IMR-90 (cell line): ENCODE measurements at regions not wholly inside any gene's neighbourhood (a gene's known extent, or its start where the extent isn't known, plus 50 kb on each side); places are given as distances from the start of the nearest gene placed in this dataset.
"Not testable (repeated sequence)": the region's sequence is repeated elsewhere in the genome, so short reads cannot be mapped to it uniquely, and the experiment has no call there.

ENCODE experiments used
- ATAC-seq: fragments of 200-7000 bp; cut with Tn5 transposase; 2 replicates; pipeline ENCODE4 v1.9.1; 2020; ENCODE audit warnings: low read depth, mild to moderate bottlenecking, moderate library complexity
- BruUV-seq: library from RNA; stranded (reverse); fragments of 400-500 nt; replicated peaks from 2 replicates; lab custom pipeline; 2021; lab: Mats Ljungman, UMichigan
- CTCF ChIA-PET: fragments of 300-600 bp; formaldehyde crosslinking; extraction: SDS; loops from one replicate; lab custom pipeline; 2021; ENCODE audit warnings: antibody characterized with exemption; lab: Yijun Ruan, JAX
- POLR2A ChIA-PET: fragments of 300-600 bp; sonication (Branson Sonifier 250); formaldehyde crosslinking; loops from one replicate; lab custom pipeline; 2022; ENCODE audit warnings: antibody characterized with exemption; ENCODE audit not compliant: unreplicated experiment; lab: Charles Lee
- DNase-seq: peaks from one replicate; pipeline ENCODE4 v3.0.0; 2013
- H2AFZ ChIP-seq: replicated peaks from 2 replicates; pipeline ENCODE3; 2013; ENCODE audit warnings: low read length, mild to moderate bottlenecking; ENCODE audit not compliant: poor library complexity
- H2AK5ac ChIP-seq: 2 replicates; pipeline ENCODE4 v1.6.1; 2013; ENCODE audit warnings: low read depth, low read length, inconsistent platforms
- H2AK9ac ChIP-seq: replicated peaks from 2 replicates; pipeline ENCODE3; 2013; ENCODE audit warnings: mild to moderate bottlenecking, low read depth, low read length, moderate library complexity; ENCODE audit not compliant: poor library complexity
- H2BK120ac ChIP-seq: 2 replicates; pipeline ENCODE4 v1.6.1; 2013; ENCODE audit warnings: low read depth, low read length, inconsistent platforms
- H2BK15ac ChIP-seq: 3 replicates; pipeline ENCODE4 v1.6.1; 2013; ENCODE audit warnings: low read depth, low read length, inconsistent platforms
- H2BK20ac ChIP-seq: 2 replicates; pipeline ENCODE4 v1.6.1; 2013; ENCODE audit warnings: low read depth, mild to moderate bottlenecking, inconsistent platforms, low read length, moderate library complexity
- H2BK5ac ChIP-seq: 2 replicates; pipeline ENCODE4 v1.6.1; 2013; ENCODE audit warnings: mild to moderate bottlenecking, low read depth, low read length, inconsistent platforms; ENCODE audit not compliant: poor library complexity, severe bottlenecking
- H3K14ac ChIP-seq: replicated peaks from 2 replicates; pipeline ENCODE4 v1.6.1; 2013; ENCODE audit warnings: low read depth, low read length, inconsistent platforms
- H3K18ac ChIP-seq: 2 replicates; pipeline ENCODE4 v1.6.1; 2013; ENCODE audit warnings: low read depth, low read length, control low read depth
- H3K23ac ChIP-seq: 2 replicates; pipeline ENCODE4 v1.6.1; 2013; ENCODE audit warnings: low read depth, low read length, inconsistent platforms
- H3K27ac ChIP-seq: 2 replicates; pipeline ENCODE4 v1.5.1; 2013; ENCODE audit warnings: mild to moderate bottlenecking, control low read depth, low read length; ENCODE audit not compliant: insufficient read depth
- H3K27me3 ChIP-seq: 2 replicates; pipeline ENCODE4 v1.6.1; 2013; ENCODE audit warnings: low read length; ENCODE audit not compliant: control insufficient read depth, insufficient read depth
- H3K36me3 ChIP-seq: 2 replicates; pipeline ENCODE4 v1.6.1; 2013; ENCODE audit warnings: low read length, mixed read lengths; ENCODE audit not compliant: control insufficient read depth, insufficient read depth
- H3K4ac ChIP-seq: 2 replicates; pipeline ENCODE4 v1.6.1; 2013; ENCODE audit warnings: low read depth, low read length, inconsistent platforms
- H3K4me1 ChIP-seq: 2 replicates; pipeline ENCODE4 v1.6.1; 2013; ENCODE audit warnings: low read length, mixed read lengths; ENCODE audit not compliant: control insufficient read depth, insufficient read depth
- H3K4me2 ChIP-seq: 2 replicates; pipeline ENCODE4 v1.6.1; 2013; ENCODE audit warnings: low read depth, mild to moderate bottlenecking, control low read depth, low read length, moderate library complexity
- H3K4me3 ChIP-seq: 2 replicates; pipeline ENCODE4 v1.5.1; 2013; ENCODE audit warnings: low read depth, mild to moderate bottlenecking, control low read depth, low read length, moderate library complexity; ENCODE audit not compliant: insufficient read depth
- H3K56ac ChIP-seq: 2 replicates; pipeline ENCODE4 v1.6.1; 2013; ENCODE audit warnings: low read length, inconsistent platforms; ENCODE audit not compliant: insufficient read depth; ENCODE audit errors: extremely low read depth
- H3K79me1 ChIP-seq, 2 experiments: 2 replicates each; pipeline ENCODE4 v1.6.1; 2013; ENCODE audit warnings: low read length in 2 of 2, inconsistent platforms in 1 of 2, low read depth in 1 of 2
- H3K9ac ChIP-seq: 2 replicates; pipeline ENCODE4 v1.6.1; 2013; ENCODE audit warnings: low read depth, low read length, control low read depth
- H3K9me1 ChIP-seq: 2 replicates; pipeline ENCODE4 v1.6.1; 2013; ENCODE audit warnings: low read length, inconsistent platforms; ENCODE audit not compliant: insufficient read depth
- H3K9me3 ChIP-seq: 2 replicates; pipeline ENCODE4 v1.6.1; 2013; ENCODE audit warnings: low read length; ENCODE audit not compliant: control insufficient read depth, insufficient read depth
- H4K20me1 ChIP-seq: 2 replicates; pipeline ENCODE4 v1.6.1; 2013; ENCODE audit warnings: low read length, inconsistent platforms; ENCODE audit not compliant: insufficient read depth
- H4K5ac ChIP-seq: 2 replicates; pipeline ENCODE4 v1.6.1; 2013; ENCODE audit warnings: mild to moderate bottlenecking, low read depth, low read length, control low read depth
- H4K8ac ChIP-seq, 2 experiments: 2 replicates each; pipeline ENCODE4 v1.6.1; 2013; ENCODE audit warnings: low read depth in 2 of 2, low read length in 2 of 2, control low read depth in 1 of 2, inconsistent platforms in 1 of 2
- H4K91ac ChIP-seq: 2 replicates; pipeline ENCODE4 v1.6.1; 2013; ENCODE audit warnings: low read depth, low read length, inconsistent platforms; ENCODE audit not compliant: insufficient read depth
- BHLHE40 ChIP-seq: fragments of 150-350 bp; IDR thresholded peaks from 2 replicates; pipeline ENCODE4 v1.6.1; 2016; ENCODE audit warnings: mild to moderate bottlenecking, low read depth, low read length
- FOS ChIP-seq: fragments of 150-350 bp; IDR thresholded peaks from 2 replicates; pipeline ENCODE4 v1.6.1; 2016; ENCODE audit warnings: low read depth, low read length
- MAZ ChIP-seq: IDR thresholded peaks from 2 replicates; pipeline ENCODE4 v1.6.1; 2012; ENCODE audit warnings: low read depth, mild to moderate bottlenecking, low read length, improper control_type of control experiment, moderate library complexity, borderline replicate concordance
- WGBS, 2 experiments: methylation state at CpG; one replicate each; pipeline versions ENCODE4 v1.1.5 to v1.1.7; 2013; ENCODE audit warnings: missing lambda C conversion rate in 2 of 2; ENCODE audit not compliant: insufficient read length in 1 of 2; ENCODE audit errors: extremely low coverage in 2 of 2; 5-methylcytosine and 5-hydroxymethylcytosine counted together
- dilution Hi-C: fragments of 300-500 bp; cut with HindIII; formaldehyde crosslinking; loops from one replicate; pipeline ENCODE4 v1.14.3; 2018; ENCODE audit warnings: low sequenced_read_pairs; ENCODE audit not compliant: unreplicated experiment
- in situ Hi-C: fragments of 300-500 bp; cut with MboI; formaldehyde crosslinking; loops from 3 replicates; pipeline ENCODE4 v1.14.3; 2019; ENCODE audit warnings: low sequenced_read_pairs, inconsistent platforms, mixed read lengths
- intact Hi-C: fragments of 100-400 bp; cut with micrococcal nuclease; formaldehyde crosslinking; loops from 2 replicates; pipeline ENCODE4 v1.10.0; 2022

DNA sequence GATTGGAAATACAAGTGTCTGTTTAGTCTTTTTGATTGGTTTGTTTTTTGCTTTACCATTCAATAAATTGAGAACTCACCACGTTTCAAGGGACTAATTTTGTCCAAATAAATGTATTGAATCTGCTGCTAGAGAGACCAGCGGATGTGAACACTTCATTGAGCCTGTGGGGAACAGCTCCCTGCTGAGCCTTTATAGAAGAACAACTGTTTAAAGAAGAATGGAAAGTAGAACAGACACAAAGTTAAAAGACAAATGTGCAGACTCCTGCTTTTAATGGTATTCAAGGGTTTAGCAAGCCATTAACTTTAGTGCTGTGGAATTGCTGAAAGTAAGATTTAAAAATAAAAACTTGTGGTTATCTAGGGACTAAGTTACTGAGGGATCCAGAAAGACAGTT, 817.7 kb upstream of the B3GALT2 start:
- no peak overlapping the region for H4K8ac ChIP-seq
- H3K14ac ChIP-seq: no peak overlapping the region
- ChIA-PET CTCF (no interaction called here), POLR2A (no interaction called here)
- H3K9ac ChIP-seq: no peak overlapping the region
- H3K4me2 ChIP-seq: no peak overlapping the region
- no peak overlapping the region for H3K4me3 ChIP-seq
- H4K20me1 ChIP-seq: no peaks in the 10 kb centered on the region
- H3K9me3 ChIP-seq: no peaks in the 10 kb centered on the region
- no peak overlapping the region for H2AK5ac ChIP-seq
- dilution Hi-C loops (no loop called here), intact Hi-C loops (no loop called here), in situ Hi-C loops (no loop called here)
- no peaks in the 10 kb centered on the region for H3K36me3 ChIP-seq
- TF ChIP-seq MAZ (no peak), BHLHE40 (no peak), FOS (no peak)
- no peak overlapping the region for H2BK20ac ChIP-seq
- no peak overlapping the region for H2AK9ac ChIP-seq
- H3K18ac ChIP-seq: no peak overlapping the region
- H4K5ac ChIP-seq: no peak overlapping the region
- no peaks in the 10 kb centered on the region for H3K27me3 ChIP-seq
- BruUV-seq: no TSS peak
- DNase-seq: no peak
- H3K9me1 ChIP-seq: no peaks in the 10 kb centered on the region
- no peak overlapping the region for H3K56ac ChIP-seq
- H2AFZ ChIP-seq: no peak overlapping the region
- H3K4ac ChIP-seq: no peak overlapping the region
- WGBS, 2 experiments: no CpG with 5 or more reads among the region's 2 CpGs
- H3K27ac ChIP-seq: no peak overlapping the region
- H4K91ac ChIP-seq: no peak overlapping the region
- H3K23ac ChIP-seq: no peak overlapping the region
- H2BK120ac ChIP-seq: no peak overlapping the region
- no peaks in the 10 kb centered on the region for H3K4me1 ChIP-seq
- no peak for ATAC-seq
- no peaks in the 10 kb centered on the region for H3K79me1 ChIP-seq
- H2BK15ac ChIP-seq: no peak overlapping the region
- H2BK5ac ChIP-seq: no peak overlapping the region

DNA sequence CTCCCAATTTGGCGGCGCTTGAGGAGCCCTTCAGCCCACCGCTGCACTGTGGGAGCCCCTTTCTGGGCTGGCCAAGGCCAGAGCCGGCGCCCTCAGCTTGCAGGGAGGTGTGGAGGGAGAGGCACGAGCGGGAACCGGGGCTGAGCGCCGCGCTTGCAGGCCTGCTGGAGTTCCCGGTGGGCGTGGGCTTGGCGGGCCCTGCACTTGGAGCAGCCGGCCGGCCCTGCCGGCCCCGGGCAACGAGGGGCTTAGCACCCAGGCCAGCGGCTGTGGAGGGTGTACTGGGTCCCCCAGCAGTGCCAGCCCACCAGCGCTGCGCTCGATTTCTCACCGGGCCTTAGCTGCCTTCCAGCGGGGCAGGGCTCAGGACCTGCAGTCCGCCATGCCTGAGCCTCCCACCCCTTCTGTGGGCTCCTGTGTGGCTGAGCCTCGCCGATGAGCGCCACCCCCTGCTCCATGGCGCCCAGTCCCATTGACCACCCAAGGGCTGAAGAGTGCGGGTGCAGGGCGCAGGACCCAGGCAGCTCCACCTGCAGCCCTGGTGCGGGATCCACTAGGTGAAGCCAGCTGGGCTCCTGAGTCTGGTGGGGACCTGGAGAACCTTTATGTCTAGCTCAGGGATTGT, 815.4 kb upstream of the B3GALT2 start:
- H4K20me1 ChIP-seq, CTCF ChIA-PET, H2AK5ac ChIP-seq, H3K4me3 ChIP-seq, in situ Hi-C loops, H3K27me3 ChIP-seq, H2BK120ac ChIP-seq, H4K5ac ChIP-seq, POLR2A ChIA-PET, H3K79me1 ChIP-seq, H3K14ac ChIP-seq, dilution Hi-C loops, H2BK15ac ChIP-seq, H3K36me3 ChIP-seq, H3K9ac ChIP-seq, H3K4me1 ChIP-seq, H2BK20ac ChIP-seq, H3K9me1 ChIP-seq, ATAC-seq, H3K23ac ChIP-seq, H3K4me2 ChIP-seq, DNase-seq, H2AFZ ChIP-seq, H2BK5ac ChIP-seq, BruUV-seq, H3K27ac ChIP-seq, H3K4ac ChIP-seq, H2AK9ac ChIP-seq, H3K9me3 ChIP-seq, H4K8ac ChIP-seq, H4K91ac ChIP-seq, intact Hi-C loops, H3K18ac ChIP-seq, H3K56ac ChIP-seq: not testable (repeated sequence)
- WGBS, 2 experiments: 95% methylated on average over 11 of the region's 33 CpGs; no CpG with 5 or more reads in 1 of the 2 experiments
